ENCODE measurements at regions not wholly inside any gene's neighbourhood (a gene's known extent, or its start where the extent isn't known, plus 50 kb on each side); places are given as distances from the start of the nearest gene placed in this dataset.

DNA sequence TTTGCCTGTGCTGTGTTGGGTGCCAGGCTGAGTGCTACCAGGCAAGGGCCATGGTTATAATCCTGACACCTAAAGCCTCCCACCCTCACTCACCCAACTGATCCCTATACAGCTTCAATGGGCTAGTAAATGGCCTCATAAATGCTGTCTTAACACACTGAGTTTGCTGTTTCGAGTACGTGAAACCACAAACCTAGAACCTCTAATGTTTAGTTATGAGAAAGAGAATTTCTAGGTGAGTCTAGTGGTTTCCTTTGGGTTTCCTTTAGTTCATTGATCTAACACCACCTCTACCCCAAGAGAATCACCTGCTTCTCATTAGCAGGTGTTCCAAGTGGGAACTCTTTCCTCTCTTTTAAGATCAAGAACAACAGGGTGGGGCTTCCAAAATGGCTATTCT, 172.0 kb downstream of the MC4R start:
- no peaks in the 10 kb centered on the region for H3K36me3 ChIP-seq
- intact Hi-C loops (cut with DNase I; ENCODE audit: low total_unique reads): no loop called here
- H3K27me3 ChIP-seq: no peaks in the 10 kb centered on the region
- no peak overlapping the region for H3K27ac ChIP-seq
- H3K4me1 ChIP-seq: no peaks in the 10 kb centered on the region
- TF ChIP-seq, protein P1, sequence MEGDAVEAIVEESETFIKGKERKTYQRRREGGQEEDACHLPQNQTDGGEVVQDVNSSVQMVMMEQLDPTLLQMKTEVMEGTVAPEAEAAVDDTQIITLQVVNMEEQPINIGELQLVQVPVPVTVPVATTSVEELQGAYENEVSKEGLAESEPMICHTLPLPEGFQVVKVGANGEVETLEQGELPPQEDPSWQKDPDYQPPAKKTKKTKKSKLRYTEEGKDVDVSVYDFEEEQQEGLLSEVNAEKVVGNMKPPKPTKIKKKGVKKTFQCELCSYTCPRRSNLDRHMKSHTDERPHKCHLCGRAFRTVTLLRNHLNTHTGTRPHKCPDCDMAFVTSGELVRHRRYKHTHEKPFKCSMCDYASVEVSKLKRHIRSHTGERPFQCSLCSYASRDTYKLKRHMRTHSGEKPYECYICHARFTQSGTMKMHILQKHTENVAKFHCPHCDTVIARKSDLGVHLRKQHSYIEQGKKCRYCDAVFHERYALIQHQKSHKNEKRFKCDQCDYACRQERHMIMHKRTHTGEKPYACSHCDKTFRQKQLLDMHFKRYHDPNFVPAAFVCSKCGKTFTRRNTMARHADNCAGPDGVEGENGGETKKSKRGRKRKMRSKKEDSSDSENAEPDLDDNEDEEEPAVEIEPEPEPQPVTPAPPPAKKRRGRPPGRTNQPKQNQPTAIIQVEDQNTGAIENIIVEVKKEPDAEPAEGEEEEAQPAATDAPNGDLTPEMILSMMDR (IDR thresholded peaks at IDR 0.05): no peak
- H3K9me3 ChIP-seq: no peaks in the 10 kb centered on the region
- no peak overlapping the region for H3K4me3 ChIP-seq
- DNase-seq: no peak

DNA sequence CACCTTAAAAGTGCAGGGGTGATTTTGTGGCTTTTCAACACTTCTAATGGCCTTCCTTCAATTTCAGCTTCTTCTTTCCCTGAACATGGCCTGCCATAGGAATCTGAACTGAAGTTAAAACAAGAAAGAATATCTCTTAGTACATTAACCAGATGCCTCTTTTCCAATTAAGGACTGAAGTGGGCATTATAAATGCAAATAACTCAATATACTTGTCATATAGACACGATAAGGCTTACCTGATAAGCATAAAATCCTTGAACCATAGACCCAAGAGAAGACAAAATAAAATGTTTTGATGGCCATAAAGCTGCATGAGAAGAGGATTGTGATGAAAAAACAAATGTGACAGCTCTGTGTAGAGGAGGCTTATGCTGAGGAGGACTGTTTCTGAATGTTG, 173.1 kb downstream of the MC4R start:
- Histone ChIP-seq H3K36me3 (no peaks in the 10 kb centered on the region), H3K4me1 (no peaks in the 10 kb centered on the region), H3K9me3 (no peaks in the 10 kb centered on the region), H3K27ac (no peak overlapping the region), H3K27me3 (no peaks in the 10 kb centered on the region), H3K4me3 (no peak overlapping the region)
- TF ChIP-seq, protein P1 (IDR thresholded peaks at IDR 0.05): no peak
- DNase-seq: no peak
- intact Hi-C loops (cut with DNase I; ENCODE audit: low total_unique reads): no loop called here

DNA sequence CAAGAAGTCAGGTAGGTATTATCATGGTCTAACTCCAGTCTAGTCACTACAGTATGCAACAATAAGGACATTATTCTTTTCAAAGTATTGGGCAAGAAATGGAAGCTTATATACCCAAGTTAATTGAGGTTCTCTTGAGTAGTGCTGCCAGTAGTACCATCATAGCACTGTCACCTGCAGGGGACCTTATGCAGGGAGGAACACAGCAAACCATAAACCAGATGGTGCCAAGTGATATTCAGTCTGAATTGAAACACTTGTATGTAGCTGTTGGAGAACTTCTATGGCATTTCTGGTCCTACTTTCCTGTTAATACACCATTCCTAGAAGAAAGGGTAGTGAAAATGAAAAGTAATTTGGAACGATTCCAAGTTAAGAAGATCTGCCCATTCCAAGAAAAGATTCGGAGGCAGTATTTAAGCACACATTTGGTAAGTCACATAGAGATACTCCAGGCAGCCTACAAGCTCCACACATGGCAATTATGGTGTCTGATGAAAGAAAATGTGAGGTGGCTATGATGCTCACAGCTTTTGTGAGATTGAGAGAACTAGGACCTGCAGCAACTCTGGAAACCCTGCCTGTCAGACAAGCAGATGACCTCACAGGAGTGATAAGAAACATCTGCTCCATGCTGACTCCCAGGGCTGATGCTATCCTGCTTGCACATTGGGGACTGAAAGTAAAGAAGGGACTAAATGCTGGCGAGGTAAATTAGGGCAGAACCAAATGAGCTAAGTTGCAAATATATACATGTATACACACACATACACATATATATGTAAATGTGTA, 174.7 kb downstream of the MC4R start:
- no peak for DNase-seq
- Histone ChIP-seq H3K36me3 (no peaks in the 10 kb centered on the region), H3K4me1 (no peaks in the 10 kb centered on the region), H3K4me3 (no peak overlapping the region), H3K9me3 (no peaks in the 10 kb centered on the region), H3K27me3 (no peaks in the 10 kb centered on the region), H3K27ac (no peak overlapping the region)
- intact Hi-C loops (cut with DNase I; ENCODE audit: low total_unique reads): no loop called here
- TF ChIP-seq, protein P1 (IDR thresholded peaks at IDR 0.05): no peak

DNA sequence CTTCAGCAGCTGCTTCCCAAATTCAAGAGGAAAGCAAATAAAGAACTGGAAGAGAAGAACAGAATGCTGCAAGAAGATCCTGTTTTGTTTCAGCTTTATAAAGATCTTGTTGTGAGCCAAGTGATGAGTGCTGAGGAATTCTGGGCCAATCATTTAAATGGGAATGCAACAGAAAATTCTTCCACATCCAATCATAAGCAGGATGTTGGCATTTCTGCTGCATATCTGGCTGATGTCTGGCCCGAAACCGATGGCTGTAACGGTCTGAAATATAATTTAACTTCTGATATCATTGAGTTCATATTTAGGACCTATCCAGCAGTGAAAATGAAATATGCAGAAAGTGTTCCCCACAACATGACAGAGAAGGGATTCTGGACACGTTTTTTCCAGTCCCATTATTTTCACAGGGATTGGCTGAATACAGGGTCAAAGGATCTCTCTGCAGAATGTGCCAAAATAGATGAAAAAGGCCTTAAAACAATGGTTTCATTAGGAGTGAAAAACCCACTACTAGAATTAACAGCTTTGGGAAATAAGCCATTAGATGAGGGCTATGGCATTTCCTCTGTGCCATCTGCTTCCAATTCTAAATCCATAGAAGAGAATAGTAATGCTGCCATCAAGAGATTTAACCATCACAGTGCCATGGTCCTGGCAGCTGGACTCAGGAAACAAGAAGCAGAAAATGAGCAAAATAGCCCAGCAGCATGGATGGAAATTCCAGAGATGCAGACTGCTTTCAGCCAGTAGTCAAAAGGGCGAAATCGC, 175.6 kb downstream of the MC4R start:
- TF ChIP-seq, protein P1 (IDR thresholded peaks at IDR 0.05): no peak
- Histone ChIP-seq H3K9me3 (no peaks in the 10 kb centered on the region), H3K4me3 (no peak overlapping the region), H3K36me3 (no peaks in the 10 kb centered on the region), H3K27me3 (no peaks in the 10 kb centered on the region), H3K4me1 (no peaks in the 10 kb centered on the region), H3K27ac (no peak overlapping the region)
- intact Hi-C loops (cut with DNase I; ENCODE audit: low total_unique reads): no loop called here
- DNase-seq: no peak

DNA sequence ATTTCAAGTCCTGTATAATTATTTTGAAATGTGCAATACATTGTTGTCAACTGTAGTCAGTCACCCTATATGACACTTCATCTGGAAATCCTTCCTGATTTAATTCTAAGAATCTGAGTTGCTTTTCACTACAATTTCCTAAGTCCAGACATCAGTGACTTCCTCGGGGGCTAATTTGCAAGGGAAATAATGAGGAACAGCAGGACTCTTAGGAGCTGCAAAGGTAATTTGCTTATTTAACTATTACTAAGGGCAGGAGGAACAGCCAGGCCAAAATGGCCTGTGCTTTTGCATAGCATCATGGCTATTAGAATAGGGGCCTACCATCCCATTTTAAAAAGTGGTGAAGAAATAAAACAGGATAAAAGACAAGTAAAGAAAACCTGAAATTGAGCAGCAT, 178.8 kb downstream of the MC4R start:
- Histone ChIP-seq H3K27ac (no peak overlapping the region), H3K4me1 (no peaks in the 10 kb centered on the region), H3K27me3 (no peaks in the 10 kb centered on the region), H3K36me3 (no peaks in the 10 kb centered on the region), H3K4me3 (no peak overlapping the region), H3K9me3 (no peaks in the 10 kb centered on the region)
- no peak for DNase-seq
- intact Hi-C loops (cut with DNase I; ENCODE audit: low total_unique reads): no loop called here
- TF ChIP-seq, protein P1 (IDR thresholded peaks at IDR 0.05): no peak

Measured in tibial artery (tissue), 4 donors.